NCI-H2196 (cell line): ENCODE measurements at regions not wholly inside any gene's neighbourhood (a gene's known extent, or its start where the extent isn't known, plus 50 kb on each side); places are given as distances from the start of the nearest gene placed in this dataset.
"Not testable (repeated sequence)": the region's sequence is repeated elsewhere in the genome, so short reads cannot be mapped to it uniquely, and the experiment has no call there.

Experiments
- DNase-seq: peaks from one replicate; lab custom pipeline; 2025; ENCODE audit not compliant: unreplicated experiment; lab: John Stamatoyannopoulos, UW

GRCh38 chr21:35582731-35583130 is 477.6 kb downstream of the SETD4 start:
- DNase-seq = no peak

- no peak for DNase-seq
These were observed 478.7 kb downstream of the SETD4 start for GRCh38 chr21:35581640-35582039.

- no peak for DNase-seq
These were observed 480.6 kb downstream of the SETD4 start for GRCh38 chr21:35579520-35580293.

GRCh38 chr21:35578831-35579471 is 481.4 kb downstream of the SETD4 start:
- DNase-seq = no peak

- DNase-seq = no peak
These were observed 482.0 kb downstream of the SETD4 start for GRCh38 chr21:35578347-35578782.

GRCh38 chr21:35575280-35575915 is 484.9 kb downstream of the SETD4 start:
- no peak for DNase-seq

- DNase-seq = no peak
These were observed 486.6 kb downstream of the SETD4 start for GRCh38 chr21:35573472-35574374.

GRCh38 chr21:35571910-35572309 is 488.4 kb downstream of the SETD4 start:
- no peak for DNase-seq

- DNase-seq = no peak
These were observed 491.7 kb downstream of the SETD4 start for GRCh38 chr21:35568643-35569042.

- DNase-seq = no peak
These were observed 493.5 kb downstream of the SETD4 start for GRCh38 chr21:35566874-35567273.

GRCh38 chr21:35565204-35565611 is 495.1 kb downstream of the SETD4 start:
- peak; percentile 22 for DNase-seq

- no peak for DNase-seq
These were observed 496.4 kb downstream of the SETD4 start for GRCh38 chr21:35563885-35564451.

GRCh38 chr21:35562876-35563275 is 497.4 kb downstream of the SETD4 start:
- DNase-seq = no peak

- DNase-seq = no peak
These were observed 499.2 kb downstream of the SETD4 start for GRCh38 chr21:35561116-35561515.

GRCh38 chr21:35559829-35560225 is 500.5 kb downstream of the SETD4 start:
- DNase-seq = no peak

GRCh38 chr21:35559128-35559828 is 501.0 kb downstream of the SETD4 start:
- no peak for DNase-seq

- no peak for DNase-seq
These were observed 503.8 kb downstream of the SETD4 start for GRCh38 chr21:35556536-35556935.

- DNase-seq = not testable (repeated sequence)
These were observed 503.4 kb upstream of the RUNX1 start for GRCh38 chr21:35552483-35552882.

- no peak for DNase-seq
These were observed 500.0 kb upstream of the RUNX1 start for GRCh38 chr21:35548904-35549615.
